ENCODE measurements at regions not wholly inside any gene's neighbourhood (a gene's known extent, or its start where the extent isn't known, plus 50 kb on each side); places are given as distances from the start of the nearest gene placed in this dataset.

DNA sequence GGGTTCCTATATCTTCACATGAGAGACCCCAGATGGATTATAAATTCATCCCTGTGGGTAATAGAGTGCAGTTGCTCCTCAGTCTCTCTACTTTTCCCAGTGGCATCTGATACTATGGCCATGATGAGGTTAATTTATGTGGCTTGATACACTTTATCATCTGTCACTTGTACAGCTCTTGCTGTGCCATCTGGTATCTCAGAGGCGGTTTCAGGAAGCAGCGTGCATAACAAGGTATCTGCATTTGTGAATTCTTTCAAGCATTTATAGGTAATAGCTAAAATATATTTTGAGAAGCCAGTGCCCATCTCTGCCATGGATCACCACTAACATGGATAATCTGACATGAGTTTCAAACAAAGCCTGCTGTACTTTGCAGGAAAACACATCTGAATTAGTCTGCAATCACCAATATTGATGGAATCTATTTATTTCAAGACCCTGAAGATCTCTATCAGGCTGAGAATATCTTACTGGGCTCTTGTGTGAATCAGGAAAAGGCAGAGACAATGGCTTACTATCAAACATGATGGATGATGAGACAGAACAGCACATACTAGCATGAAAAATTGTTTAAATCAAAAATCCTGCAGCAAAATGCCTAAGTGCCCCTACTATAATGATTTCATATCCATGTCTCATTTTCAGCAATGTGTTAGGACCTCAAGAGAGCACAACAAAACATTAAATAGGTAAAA lies 548.7 kb upstream of the MAP3K7 start:
- no peak for DNase-seq (ENCODE audit: low read depth)
- H3K4me3 ChIP-seq (ENCODE audit: low read depth, low read length) = no peak overlapping the region
- TF ChIP-seq, protein P1, sequence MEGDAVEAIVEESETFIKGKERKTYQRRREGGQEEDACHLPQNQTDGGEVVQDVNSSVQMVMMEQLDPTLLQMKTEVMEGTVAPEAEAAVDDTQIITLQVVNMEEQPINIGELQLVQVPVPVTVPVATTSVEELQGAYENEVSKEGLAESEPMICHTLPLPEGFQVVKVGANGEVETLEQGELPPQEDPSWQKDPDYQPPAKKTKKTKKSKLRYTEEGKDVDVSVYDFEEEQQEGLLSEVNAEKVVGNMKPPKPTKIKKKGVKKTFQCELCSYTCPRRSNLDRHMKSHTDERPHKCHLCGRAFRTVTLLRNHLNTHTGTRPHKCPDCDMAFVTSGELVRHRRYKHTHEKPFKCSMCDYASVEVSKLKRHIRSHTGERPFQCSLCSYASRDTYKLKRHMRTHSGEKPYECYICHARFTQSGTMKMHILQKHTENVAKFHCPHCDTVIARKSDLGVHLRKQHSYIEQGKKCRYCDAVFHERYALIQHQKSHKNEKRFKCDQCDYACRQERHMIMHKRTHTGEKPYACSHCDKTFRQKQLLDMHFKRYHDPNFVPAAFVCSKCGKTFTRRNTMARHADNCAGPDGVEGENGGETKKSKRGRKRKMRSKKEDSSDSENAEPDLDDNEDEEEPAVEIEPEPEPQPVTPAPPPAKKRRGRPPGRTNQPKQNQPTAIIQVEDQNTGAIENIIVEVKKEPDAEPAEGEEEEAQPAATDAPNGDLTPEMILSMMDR (conservative IDR thresholded peaks at IDR 0.05; ENCODE audit: low read depth, low read length) = no peak

DNA sequence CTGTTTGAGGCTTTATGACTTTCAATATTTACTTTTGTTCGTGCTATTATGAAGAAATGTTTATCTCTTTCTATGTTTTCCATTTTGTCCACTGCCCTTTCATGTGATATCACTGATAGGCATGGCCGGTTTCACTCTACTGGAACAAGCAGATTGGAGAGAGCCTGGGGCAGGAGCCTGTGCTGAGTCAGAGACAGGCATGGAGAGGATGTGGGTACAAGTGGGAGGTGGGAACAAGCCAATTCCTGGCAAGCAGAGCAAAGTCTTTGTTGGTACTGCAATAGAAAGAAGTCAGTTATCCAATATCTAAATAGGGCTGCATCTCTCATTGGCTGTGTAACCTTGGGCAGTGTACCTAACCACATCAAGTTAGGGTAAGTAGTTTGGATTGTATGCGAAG lies 545.6 kb upstream of the MAP3K7 start:
- no peak overlapping the region for H3K4me3 ChIP-seq (ENCODE audit: low read depth, low read length)
- TF ChIP-seq, protein P1 (conservative IDR thresholded peaks at IDR 0.05; ENCODE audit: low read depth, low read length) = no peak
- DNase-seq (ENCODE audit: low read depth) = no peak

DNA sequence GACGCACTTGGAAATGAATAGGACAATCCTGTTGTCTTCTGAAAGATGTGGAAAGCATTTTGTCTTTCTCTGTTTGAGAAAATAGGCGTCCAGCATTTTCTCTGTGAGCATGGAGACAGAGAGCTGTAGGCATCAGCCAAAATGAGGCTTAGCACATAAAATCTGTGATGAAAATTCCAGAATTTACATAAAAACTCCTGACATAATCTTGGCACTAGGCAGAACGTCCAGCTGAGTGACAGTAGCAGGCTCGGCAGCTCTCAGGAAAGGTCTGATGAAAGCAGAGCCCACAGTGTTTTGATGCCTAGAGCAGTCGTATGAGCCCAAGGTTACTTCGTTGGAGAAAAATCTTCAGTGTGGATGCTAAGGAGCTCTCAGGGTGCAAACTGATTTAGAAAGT lies 543.3 kb upstream of the MAP3K7 start:
- H3K4me3 ChIP-seq (ENCODE audit: low read depth, low read length) = no peak overlapping the region
- DNase-seq (ENCODE audit: low read depth) = no peak
- TF ChIP-seq, protein P1 (conservative IDR thresholded peaks at IDR 0.05; ENCODE audit: low read depth, low read length) = no peak

DNA sequence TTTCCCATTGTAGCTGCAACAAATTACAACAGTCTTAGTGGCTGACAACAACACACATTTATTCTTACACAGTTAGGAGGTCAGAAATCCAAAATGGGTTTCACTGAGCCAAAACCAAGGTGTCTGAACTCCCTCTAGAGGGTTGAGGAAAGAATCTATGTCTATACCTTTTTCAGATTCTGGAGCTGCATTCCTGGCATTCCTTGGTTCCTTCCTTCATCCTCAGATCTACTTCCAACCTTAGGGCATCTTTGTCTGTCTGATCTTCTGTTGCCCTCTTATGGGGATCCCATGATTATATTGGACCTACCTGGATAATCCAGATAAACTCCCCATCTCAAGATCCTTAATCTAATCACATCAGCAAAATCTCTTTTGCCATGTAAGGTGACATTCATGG lies 540.9 kb upstream of the MAP3K7 start:
- no peak for DNase-seq (ENCODE audit: low read depth)

DNA sequence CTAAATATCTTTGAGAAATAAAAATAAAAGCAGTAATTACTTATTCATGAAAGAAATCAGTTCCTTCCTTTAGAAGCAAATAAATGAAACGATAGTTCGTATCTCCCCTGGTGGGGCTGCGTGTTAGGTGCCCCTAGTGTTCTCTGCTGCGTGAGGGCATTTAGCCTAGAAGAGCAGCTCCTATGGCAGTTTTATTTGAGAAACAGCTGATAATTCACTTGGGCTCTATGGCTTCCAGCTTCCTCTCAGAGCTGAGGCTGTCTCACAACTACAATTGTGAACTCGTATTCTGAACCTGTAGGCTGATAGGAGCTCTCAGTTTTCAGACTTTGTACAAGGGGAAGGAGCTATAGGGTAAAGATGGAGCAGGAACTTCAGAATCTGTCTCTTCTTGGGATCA lies 540.0 kb upstream of the MAP3K7 start:
- TF ChIP-seq, protein P1 (conservative IDR thresholded peaks at IDR 0.05; ENCODE audit: low read depth, low read length) = no peak
- no peak overlapping the region for H3K4me3 ChIP-seq (ENCODE audit: low read depth, low read length)

More for the DNA sequence above, 540.9 kb upstream of the MAP3K7 start:
- H3K4me3 ChIP-seq (ENCODE audit: low read depth, low read length) = no peak overlapping the region
- TF ChIP-seq, protein P1 (conservative IDR thresholded peaks at IDR 0.05; ENCODE audit: low read depth, low read length) = no peak

DNA sequence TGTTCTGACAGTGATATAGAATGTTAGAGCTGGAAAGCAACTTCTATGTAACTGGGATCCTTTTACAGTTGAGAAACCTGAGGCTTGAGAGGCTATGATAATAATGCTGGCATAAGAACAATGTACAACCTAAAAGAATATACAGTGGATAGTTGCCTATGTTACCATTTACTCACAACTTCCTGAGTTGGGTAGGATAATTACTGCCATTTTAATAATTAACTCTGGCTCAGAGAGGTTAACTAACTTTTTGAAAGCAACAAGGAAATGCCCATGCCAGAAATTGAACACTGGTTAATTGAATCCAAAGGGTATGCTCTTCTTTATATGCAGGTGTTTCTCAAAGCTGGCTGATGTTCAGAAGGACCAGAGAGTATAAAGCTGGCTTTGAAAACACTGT lies 530.7 kb upstream of the MAP3K7 start:
- no peak for DNase-seq (ENCODE audit: low read depth)
- H3K4me3 ChIP-seq (ENCODE audit: low read depth, low read length) = no peak overlapping the region
- TF ChIP-seq, protein P1 (conservative IDR thresholded peaks at IDR 0.05; ENCODE audit: low read depth, low read length) = no peak

More for the DNA sequence above, 540.0 kb upstream of the MAP3K7 start:
- DNase-seq (ENCODE audit: low read depth) = no peak

DNA sequence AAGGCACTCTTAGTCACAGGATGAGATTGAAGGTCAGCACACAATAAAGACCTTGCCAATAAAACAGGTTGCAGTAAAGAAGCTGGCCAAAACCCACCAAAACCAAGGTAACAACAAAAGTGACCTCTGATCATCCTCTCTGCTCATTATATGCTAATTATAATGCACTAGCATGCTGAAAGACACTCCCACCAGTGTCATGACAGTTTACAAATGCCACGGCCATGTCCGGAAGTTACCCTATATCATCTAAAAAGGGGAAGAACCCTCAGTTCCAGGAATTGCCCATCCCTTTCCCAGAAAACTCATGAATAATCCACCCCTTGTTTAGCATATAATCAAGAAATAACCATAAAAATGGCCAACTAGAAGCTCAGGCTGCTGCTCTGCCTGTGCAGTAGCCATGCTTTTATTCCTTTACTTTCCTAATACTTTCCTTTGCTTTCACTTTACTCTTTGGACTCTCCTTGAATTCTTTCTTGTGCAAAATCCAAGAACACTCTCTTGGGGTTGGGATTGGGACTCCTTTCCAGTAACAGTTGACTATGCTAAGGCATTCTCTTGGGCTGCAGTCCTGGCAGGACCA lies 527.3 kb upstream of the MAP3K7 start:
- DNase-seq (ENCODE audit: low read depth) = no peak
- TF ChIP-seq, protein P1 (conservative IDR thresholded peaks at IDR 0.05; ENCODE audit: low read depth, low read length) = no peak
- no peak overlapping the region for H3K4me3 ChIP-seq (ENCODE audit: low read depth, low read length)
